ENCODE measurements at regions not wholly inside any gene's neighbourhood (a gene's known extent, or its start where the extent isn't known, plus 50 kb on each side); places are given as distances from the start of the nearest gene placed in this dataset.
"Not testable (repeated sequence)": the region's sequence is repeated elsewhere in the genome, so short reads cannot be mapped to it uniquely, and the experiment has no call there.

DNA sequence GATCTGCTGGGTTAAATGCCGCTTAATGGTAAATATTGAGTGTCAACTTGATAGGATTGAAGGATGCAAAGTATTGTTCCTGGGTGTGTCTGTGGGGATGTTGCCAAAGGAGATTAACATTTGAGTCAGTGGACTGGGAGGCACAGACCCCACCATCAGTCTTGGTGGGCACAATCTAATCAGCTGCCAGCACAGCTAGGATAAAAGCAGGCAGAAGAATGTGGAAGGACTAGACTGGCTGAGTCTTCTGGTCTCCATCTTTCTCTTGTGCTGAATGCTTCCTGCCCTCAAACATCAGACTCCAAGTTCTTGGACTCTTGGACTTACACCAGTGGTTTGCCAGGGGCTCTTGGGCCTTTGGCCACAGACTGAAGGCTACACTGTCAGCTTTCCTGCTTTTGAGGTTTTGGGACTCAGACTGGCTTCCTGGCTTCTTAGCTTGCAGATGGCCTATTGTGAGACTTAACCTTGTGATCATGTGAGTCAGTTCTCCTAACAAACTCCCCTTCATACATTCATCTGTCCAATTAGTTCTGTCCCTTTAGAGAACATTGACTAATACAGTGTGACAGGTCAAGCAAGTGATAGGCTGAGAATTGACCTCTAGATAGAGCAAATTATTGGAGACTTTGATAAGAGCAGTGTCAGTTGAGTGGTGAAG lies 332.5 kb downstream of the DLEU7 start:
- H3K27ac Mint-ChIP-seq; H3K9me3 Mint-ChIP-seq; H3K36me3 Mint-ChIP-seq; DNase-seq (ENCODE audit: low spot score in 2 of 2); ATAC-seq: not testable (repeated sequence)

DNA sequence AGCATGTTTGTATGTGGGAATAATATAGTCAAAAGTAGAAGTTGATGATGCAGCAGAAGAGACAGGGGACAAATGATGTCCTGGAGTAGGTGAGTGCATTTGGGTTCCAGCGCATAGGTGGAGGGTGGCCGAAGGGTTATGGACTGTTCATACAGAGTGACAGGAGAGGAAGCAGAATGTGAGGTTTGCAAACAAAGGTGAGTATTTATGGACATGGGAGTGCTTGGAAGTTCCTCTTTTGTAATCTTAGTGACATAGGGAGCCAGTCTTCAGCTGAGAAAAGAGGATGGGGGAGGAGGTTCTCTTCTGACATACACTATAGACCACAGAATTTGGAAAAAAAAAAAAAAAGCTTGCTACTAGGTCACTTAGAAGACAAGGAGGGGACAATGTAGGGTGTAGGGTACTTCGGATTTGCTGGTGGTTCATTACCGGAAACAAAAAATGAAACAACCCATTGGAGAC lies 331.6 kb downstream of the DLEU7 start:
- Mint-ChIP-seq H3K27ac (no peak overlapping the region), H3K36me3 (peaks cover 0 to 5% of the 10 kb centered on the region in 2 donors), H3K9me3 (no peaks in the 10 kb centered on the region)
- ATAC-seq, result peak in 1 of 2 donors; percentile 61
- DNase-seq (ENCODE audit: low spot score in 2 of 2), result no peak

- ATAC-seq, result peak in 1 of 2 donors; percentile 72
- Mint-ChIP-seq H3K36me3 (peaks cover 0 to 4% of the 10 kb centered on the region in 2 donors), H3K9me3 (no peaks in the 10 kb centered on the region)
These were observed 330.8 kb downstream of the DLEU7 start for GRCh38 chr13:50512474-50513299.

DNA sequence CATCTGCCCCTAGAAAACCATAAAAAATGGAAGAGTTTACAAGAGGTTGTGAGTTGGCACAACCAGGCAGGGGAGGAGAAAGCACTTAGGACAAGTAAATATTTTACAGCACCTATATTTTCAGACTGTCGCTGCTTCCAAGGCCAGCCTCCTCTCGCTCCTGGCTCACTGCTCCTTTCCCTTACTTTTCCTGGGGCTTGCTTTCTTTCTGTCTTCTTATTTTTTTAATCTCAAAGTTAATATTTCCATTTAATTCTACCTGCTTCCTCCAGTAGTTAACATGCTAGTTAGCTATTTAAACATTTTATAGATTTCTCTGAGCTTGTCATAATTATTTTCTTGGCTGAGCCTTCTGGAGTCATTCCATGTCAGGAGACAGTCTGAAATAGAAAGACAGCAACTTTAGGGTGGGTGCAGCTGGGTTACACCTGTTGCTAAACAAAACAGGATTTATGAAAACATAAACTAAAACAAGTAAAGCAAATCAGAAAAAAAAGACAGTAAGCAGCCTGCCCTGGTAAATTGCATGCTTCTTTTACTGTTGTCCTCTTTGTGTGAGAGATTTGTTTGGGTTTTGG lies 330.1 kb downstream of the DLEU7 start:
- Mint-ChIP-seq H3K9me3 (no peaks in the 10 kb centered on the region), H3K36me3 (no peaks in the 10 kb centered on the region), H3K27ac (no peak overlapping the region)
- no peak for ATAC-seq
- DNase-seq (ENCODE audit: low spot score in 2 of 2), result no peak

More at GRCh38 chr13:50512474-50513299, 330.8 kb downstream of the DLEU7 start:
- no peak overlapping the region for H3K27ac Mint-ChIP-seq
- peak in 1 of 2 donors; percentile 17 for DNase-seq (ENCODE audit: low spot score in 2 of 2)

GRCh38 chr13:50514249-50514648 lies 329.2 kb downstream of the DLEU7 start:
- Mint-ChIP-seq H3K27ac (no peak overlapping the region), H3K36me3 (no peaks in the 10 kb centered on the region), H3K9me3 (no peaks in the 10 kb centered on the region)
- DNase-seq (ENCODE audit: low spot score in 2 of 2), result no peak
- ATAC-seq, result no peak

- H3K9me3 Mint-ChIP-seq, result no peaks in the 10 kb centered on the region
These were observed 325.4 kb downstream of the DLEU7 start for GRCh38 chr13:50518131-50518530.

DNA sequence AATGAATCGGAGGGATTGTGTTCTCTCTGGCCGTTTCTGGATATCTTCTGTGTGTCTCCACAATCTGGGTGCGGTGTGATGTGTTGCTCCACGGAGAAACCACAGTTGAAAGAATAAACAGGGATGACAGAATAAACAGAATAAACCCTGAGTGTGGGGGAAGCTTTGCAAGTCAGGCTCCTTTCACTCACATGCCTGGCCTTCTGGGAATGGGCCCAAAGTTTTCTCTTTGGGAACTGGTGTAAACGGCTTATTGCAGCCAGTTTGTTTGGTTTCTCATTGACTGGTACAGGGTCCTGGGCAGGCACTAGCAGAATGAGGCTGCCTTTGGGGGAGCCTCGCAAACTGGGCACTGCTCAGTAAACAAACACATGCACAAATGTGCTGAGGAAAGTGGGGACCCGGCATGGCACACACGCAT lies 324.7 kb downstream of the DLEU7 start:
- Mint-ChIP-seq H3K9me3 (no peaks in the 10 kb centered on the region), H3K27ac (no peak overlapping the region), H3K36me3 (no peaks in the 10 kb centered on the region)
- ATAC-seq (no peak), DNase-seq (ENCODE audit: low spot score in 2 of 2) (no peak)

More at GRCh38 chr13:50518131-50518530, 325.4 kb downstream of the DLEU7 start:
- no peaks in the 10 kb centered on the region for H3K36me3 Mint-ChIP-seq
- no peak for DNase-seq (ENCODE audit: low spot score in 2 of 2)
- no peak overlapping the region for H3K27ac Mint-ChIP-seq
- ATAC-seq, result no peak

DNA sequence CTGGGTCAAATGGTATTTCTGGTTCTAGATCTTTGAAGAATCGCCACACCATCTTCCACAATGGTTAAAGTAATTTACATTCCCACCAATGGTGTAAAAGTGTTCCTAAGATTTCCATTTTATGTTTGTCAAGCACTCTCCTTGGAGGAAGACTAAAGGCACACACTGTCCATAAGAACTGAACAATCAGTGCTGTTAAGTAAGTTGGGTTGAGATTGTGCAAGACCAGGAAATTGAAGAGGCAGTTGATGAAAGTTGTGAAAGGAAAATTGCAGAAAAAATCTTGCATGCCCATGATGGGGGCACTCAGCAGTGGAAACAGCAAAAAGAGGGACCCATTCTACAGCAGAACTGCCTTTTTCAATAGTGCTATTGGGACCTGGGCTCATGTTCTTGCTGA lies 323.6 kb downstream of the DLEU7 start:
- ATAC-seq, result no peak
- Mint-ChIP-seq H3K36me3 (no peaks in the 10 kb centered on the region), H3K27ac (peak overlapping the region in 1 of 2 donors; percentile 36), H3K9me3 (no peaks in the 10 kb centered on the region)
- DNase-seq (ENCODE audit: low spot score in 2 of 2), result no peak

DNA sequence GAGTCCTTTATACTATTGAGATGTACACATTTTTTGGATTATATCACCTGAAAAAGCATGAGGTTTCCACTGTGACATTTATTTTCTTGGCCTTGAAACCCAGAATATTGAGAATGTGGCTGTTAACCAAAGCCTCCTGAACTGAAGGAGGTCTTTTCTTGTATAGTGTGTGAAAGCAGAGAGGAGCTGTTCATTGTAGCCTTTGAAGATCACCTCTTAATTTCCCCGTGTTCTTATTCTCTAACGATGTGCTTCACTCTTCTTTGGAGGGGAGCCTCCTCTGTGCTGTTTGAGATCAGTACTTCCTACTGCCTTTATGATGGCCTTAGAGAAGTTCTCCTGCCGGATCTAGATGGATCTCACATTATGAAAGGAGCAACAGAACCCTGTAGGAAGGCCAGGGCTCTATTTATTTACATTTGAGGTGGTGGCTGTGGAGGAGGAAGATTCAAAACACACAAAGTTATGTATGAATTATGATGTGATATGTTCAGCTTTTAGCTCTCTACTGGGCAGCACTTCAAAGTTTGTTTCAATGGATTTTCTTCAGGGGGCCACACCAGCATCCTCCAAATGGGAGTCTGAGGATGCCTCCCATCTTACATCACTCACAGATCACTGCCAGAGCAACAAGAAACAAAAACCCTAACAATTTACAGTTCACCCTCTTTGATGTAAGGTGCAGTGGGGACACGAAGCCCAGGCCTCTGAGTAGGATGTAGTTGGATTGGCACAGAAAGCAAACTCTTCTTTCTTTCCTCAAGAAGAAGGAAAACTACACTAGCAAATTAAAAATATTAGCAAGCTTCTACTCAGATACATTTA lies 322.3 kb downstream of the DLEU7 start:
- H3K9me3 Mint-ChIP-seq, result no peaks in the 10 kb centered on the region
- DNase-seq (ENCODE audit: low spot score in 2 of 2), result no peak
- H3K27ac Mint-ChIP-seq, result no peak overlapping the region
- no peak for ATAC-seq
- no peaks in the 10 kb centered on the region for H3K36me3 Mint-ChIP-seq

DNA sequence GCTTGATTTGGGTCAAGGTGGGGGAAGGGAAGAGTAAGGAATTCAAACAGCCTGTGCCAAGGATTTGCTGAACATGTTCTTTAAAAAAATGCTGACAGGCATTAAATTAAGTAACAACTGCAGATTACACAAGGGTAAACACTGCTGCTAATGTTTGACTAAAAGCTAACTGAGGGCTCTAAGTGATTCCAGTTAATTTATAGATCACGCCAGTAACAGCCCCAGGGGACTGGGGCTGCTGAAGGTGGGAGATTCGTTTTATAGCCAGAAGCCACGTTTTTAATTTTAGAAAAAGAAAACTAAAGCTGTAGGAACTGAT lies 321.7 kb downstream of the DLEU7 start:
- H3K9me3 Mint-ChIP-seq, result no peaks in the 10 kb centered on the region

GRCh38 chr13:50522506-50522905 lies 321.0 kb downstream of the DLEU7 start:
- no peaks in the 10 kb centered on the region for H3K9me3 Mint-ChIP-seq
- H3K27ac Mint-ChIP-seq, result no peak overlapping the region

More for the DNA sequence above, 321.7 kb downstream of the DLEU7 start:
- Mint-ChIP-seq H3K27ac (no peak overlapping the region), H3K36me3 (no peaks in the 10 kb centered on the region)
- ATAC-seq, result no peak
- DNase-seq (ENCODE audit: low spot score in 2 of 2), result no peak

GRCh38 chr13:50523307-50523706 lies 320.2 kb downstream of the DLEU7 start:
- H3K9me3 Mint-ChIP-seq, result no peaks in the 10 kb centered on the region
- ATAC-seq (no peak), DNase-seq (ENCODE audit: low spot score in 2 of 2) (no peak)
- H3K36me3 Mint-ChIP-seq, result no peaks in the 10 kb centered on the region
- no peak overlapping the region for H3K27ac Mint-ChIP-seq

More at GRCh38 chr13:50522506-50522905, 321.0 kb downstream of the DLEU7 start:
- ATAC-seq, result no peak
- DNase-seq (ENCODE audit: low spot score in 2 of 2), result no peak
- H3K36me3 Mint-ChIP-seq, result no peaks in the 10 kb centered on the region

DNA sequence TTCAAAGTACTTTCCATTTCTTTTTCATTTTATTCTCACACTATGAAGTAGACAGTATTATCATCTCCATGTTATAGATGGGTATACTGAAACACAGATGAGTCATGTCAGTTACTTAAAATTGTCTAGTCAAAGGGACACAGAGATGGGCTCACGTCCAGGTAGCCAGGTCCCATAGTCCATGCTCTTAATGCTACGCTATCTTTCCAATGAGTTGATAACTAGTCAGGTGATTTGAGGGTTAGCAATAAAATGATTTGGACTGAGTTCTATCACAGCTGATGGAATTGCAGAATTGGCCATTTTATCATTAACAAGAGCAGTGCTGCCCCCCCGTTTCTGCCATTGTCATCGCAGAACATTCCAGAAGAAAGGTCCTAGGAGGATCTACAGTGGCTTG lies 318.9 kb downstream of the DLEU7 start:
- ATAC-seq (no peak), DNase-seq (ENCODE audit: low spot score in 2 of 2) (no peak)
- H3K27ac Mint-ChIP-seq, result no peak overlapping the region
- H3K9me3 Mint-ChIP-seq, result no peaks in the 10 kb centered on the region
- no peaks in the 10 kb centered on the region for H3K36me3 Mint-ChIP-seq

- no peak for DNase-seq (ENCODE audit: low spot score in 2 of 2)
- Mint-ChIP-seq H3K9me3 (no peaks in the 10 kb centered on the region), H3K27ac (no peak overlapping the region), H3K36me3 (no peaks in the 10 kb centered on the region)
- ATAC-seq, result no peak
These were observed 316.8 kb downstream of the DLEU7 start for GRCh38 chr13:50526661-50527071.

- no peak for ATAC-seq
- no peak overlapping the region for H3K27ac Mint-ChIP-seq
- no peak for DNase-seq (ENCODE audit: low spot score in 2 of 2)
- H3K36me3 Mint-ChIP-seq, result no peaks in the 10 kb centered on the region
- H3K9me3 Mint-ChIP-seq, result no peaks in the 10 kb centered on the region
These were observed 316.3 kb downstream of the DLEU7 start for GRCh38 chr13:50527188-50527587.

GRCh38 chr13:50527612-50528509 lies 315.6 kb downstream of the DLEU7 start:
- DNase-seq (ENCODE audit: low spot score in 2 of 2), result no peak
- no peaks in the 10 kb centered on the region for H3K36me3 Mint-ChIP-seq
- H3K9me3 Mint-ChIP-seq, result no peaks in the 10 kb centered on the region
- peak in 1 of 2 donors; percentile 54 for ATAC-seq
- peak overlapping the region in 1 of 2 donors; percentile 58 for H3K27ac Mint-ChIP-seq
